Stimulated activated CD4-positive, alpha-beta T cell treated with anti-CD3 and anti-CD28 coated beads, TNF-alpha, amount 100 ng/mL, for 48 hours (primary cell): ENCODE measurements at regions not wholly inside any gene's neighbourhood (a gene's known extent, or its start where the extent isn't known, plus 50 kb on each side); places are given as distances from the start of the nearest gene placed in this dataset.

Experiments used
- DNase-seq, 3 donors: peaks; one replicate each; pipeline ENCODE4 v3.0.0-alpha.2; 2020; ENCODE audit warnings: low read depth in 3 of 3

DNA sequence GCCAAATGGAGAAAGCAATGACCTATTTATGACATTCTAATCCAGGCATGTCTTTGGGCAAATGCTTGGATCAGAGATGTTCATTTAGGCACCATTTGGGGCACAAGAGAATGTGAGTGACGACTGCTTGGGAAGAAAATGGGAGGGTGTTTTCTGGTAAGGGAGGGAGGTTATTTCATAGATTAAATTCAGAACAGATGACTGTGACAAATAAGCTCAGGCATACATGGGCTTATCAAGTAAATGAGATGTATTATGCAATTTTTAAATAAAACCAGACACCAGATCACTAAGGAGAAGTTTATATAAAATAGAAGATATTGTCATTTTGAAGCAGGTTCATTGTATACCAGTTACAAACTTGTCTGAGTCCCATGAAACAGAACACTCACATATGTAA is 71.4 kb upstream of the UGT8 start:
- no peak for DNase-seq

DNA sequence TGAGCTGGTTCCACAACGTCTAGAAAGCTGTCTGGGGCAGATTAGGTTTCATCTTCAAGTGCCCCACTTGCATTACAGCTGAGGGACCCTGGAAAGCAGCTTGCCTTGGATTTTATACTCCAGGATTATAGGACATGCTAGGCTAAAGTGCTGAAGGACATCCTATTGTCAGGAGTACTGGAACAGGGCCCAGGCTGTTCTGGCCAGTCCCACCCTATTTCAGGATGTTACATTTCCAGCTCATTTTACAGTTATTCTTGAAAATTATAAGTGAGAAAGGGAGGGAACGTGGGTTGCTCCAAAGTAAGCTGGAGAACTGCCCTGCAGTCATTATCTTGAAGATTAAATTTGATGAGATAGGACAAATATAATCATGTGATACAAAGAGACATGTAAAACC is 71.0 kb upstream of the UGT8 start:
- DNase-seq: no peak

DNA sequence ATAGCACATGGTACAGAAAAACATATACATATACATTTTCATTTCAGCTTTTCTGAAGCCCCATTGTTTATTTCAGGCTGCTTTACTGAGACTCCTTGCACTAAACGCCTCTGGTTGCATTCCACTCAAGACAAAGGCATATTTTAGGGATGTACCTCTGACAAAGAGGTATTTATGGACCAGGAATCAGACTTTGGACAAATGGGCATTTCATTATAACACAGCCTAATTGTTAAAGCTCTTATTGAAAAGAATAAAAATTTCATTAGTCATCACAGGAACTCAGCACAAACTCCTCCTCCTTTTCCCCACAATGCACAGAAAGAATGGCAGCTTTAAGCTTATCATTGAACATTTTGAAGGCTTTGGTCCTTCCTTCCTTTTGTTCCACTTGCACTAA is 62.9 kb upstream of the UGT8 start:
- no peak for DNase-seq

DNA sequence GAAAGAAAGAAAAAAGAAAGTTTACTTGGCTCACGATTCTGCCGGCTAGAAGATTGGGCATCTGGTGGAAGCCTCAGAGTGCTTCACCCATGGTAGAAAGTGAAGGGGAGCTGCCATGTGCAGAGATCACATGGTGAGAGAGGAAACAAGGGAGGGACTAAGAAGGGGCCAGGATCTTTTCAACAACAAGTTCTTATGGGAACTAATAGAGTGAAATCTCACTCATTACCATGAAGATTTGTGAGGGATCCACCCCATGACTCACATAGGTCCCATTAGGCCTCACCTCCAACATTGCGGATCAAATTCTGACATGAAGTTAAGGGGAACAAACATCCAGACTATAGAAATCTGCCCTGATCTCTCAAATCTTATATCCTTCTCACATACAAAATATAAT is 61.3 kb upstream of the UGT8 start:
- no peak for DNase-seq

DNA sequence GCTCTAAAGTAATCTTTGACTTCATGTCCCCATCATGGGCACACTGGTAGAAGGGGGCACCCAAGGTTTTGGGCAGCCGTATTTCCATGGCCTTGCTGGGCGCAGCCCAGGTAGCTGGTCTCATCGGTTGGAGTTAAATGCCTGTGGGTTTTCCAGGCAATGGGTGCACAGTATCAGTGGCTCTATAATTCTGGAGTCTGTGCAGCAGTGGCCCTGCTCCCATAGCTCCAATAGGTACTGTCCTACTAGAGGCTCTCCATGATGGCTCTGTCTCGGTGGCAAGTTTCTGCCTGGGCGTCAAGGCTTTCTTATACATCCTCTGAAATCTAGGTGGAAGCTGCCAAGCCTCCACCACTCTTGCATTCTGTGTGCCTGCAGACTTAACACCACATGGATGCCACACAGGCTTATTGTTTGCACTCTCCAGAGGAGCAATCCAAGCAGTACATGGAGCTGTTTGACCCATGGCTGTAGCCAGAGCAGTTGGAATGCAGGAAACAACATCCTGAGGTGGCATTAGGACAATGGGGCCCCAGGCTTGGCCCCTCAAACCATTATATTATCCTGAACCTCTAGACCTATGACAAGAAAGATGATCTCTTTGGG is 60.5 kb upstream of the UGT8 start:
- DNase-seq: no peak

DNA sequence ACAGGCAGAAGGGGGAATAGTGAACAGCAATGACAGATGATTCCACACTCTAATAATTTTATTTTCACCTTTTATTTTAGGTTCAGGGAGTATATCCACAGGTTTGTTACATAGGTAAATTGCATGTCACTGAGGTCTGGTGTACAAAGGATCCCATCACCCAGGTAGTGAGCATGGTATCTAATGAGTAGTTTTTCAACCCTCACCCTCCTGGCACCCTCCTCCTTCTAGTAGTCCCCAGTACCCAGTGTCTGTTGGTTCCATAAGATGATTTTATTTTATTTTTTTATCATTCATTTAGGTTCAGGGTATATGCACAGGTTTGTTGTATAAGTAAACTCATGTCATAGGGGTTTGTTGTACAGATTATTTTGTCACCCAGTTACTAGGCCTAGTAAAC is 58.6 kb upstream of the UGT8 start:
- DNase-seq: no peak

DNA sequence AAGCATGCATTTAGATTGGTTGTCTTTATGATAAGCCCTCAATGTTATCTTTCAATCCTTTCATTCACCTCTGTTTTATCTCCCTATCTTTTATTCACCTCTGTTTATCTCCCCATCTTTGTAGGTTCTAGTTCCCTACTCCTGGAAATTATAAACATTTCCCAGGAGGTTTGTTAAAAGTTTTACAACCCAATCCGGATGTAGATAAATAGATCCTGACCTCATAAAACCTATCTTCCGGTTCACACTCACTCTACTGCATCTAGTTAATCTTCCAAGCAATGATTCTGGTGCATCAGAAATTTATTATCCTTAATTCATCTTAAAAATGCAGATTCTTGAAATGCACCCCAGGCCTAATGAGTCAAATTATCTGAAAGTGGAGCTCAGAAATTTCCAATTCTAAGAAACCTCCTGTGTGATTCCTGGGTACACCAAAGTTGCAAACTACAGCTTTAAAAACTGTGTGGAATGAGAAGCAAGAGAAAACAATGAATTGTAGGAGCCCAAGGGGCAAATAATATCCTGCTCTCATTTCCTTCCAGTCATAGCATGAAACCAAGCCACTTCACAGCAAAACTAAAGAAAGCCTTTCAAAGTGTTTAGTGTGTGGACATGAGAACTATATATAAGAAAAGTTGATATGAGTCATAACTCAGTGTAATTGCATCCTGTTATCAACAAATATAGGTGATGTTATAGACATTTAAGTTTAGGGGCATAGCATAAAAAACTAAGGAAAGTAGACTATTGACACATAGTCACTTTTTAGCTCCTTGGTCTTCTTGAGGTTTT is 51.1 kb upstream of the UGT8 start:
- no peak for DNase-seq
